Neural cell (in vitro differentiated cells): ENCODE measurements at regions not wholly inside any gene's neighbourhood (a gene's known extent, or its start where the extent isn't known, plus 50 kb on each side); places are given as distances from the start of the nearest gene placed in this dataset.

Experiments used
- EP300 ChIP-seq: fragments of 450-650 bp; conservative IDR thresholded peaks from 2 replicates; pipeline ENCODE4 v1.6.1; 2014; ENCODE audit warnings: antibody characterized with exemption, mild to moderate bottlenecking, moderate library complexity; ENCODE audit not compliant: poor library complexity, severe bottlenecking
- TF ChIP-seq, protein P1 (sequence below): fragments of 450-650 bp; IDR thresholded peaks from 2 replicates; pipeline ENCODE4 v1.5.1; 2014; ENCODE audit warnings: antibody characterized with exemption, mild to moderate bottlenecking, moderate library complexity; ENCODE audit not compliant: poor library complexity, severe bottlenecking

DNA sequence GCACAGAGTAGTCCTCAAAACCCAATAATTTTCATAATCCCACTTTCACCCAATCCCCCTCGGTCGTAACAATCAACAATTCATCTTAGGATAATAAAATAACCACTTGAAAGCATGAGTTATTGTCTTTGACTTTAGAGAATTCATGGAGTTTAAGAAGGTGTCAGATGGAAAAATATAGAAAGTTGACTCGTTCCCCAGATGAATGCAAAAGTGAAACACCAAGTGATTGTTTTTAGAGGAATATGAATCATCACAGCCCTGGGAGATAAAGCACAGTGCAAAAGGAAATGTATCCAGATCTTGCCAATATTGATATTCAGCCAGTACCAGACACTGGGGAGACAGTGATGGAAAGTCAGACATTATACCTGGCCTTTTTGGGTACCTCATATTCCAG is 860.5 kb downstream of the DHX35 start:
- no peak for TF ChIP-seq EP300
- TF ChIP-seq, protein P1, sequence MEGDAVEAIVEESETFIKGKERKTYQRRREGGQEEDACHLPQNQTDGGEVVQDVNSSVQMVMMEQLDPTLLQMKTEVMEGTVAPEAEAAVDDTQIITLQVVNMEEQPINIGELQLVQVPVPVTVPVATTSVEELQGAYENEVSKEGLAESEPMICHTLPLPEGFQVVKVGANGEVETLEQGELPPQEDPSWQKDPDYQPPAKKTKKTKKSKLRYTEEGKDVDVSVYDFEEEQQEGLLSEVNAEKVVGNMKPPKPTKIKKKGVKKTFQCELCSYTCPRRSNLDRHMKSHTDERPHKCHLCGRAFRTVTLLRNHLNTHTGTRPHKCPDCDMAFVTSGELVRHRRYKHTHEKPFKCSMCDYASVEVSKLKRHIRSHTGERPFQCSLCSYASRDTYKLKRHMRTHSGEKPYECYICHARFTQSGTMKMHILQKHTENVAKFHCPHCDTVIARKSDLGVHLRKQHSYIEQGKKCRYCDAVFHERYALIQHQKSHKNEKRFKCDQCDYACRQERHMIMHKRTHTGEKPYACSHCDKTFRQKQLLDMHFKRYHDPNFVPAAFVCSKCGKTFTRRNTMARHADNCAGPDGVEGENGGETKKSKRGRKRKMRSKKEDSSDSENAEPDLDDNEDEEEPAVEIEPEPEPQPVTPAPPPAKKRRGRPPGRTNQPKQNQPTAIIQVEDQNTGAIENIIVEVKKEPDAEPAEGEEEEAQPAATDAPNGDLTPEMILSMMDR, result no peak
